Stimulated activated CD4-positive, alpha-beta T cell treated with anti-CD3 and anti-CD28 coated beads, Interleukin-4, amount 100 ng/mL, for 4 hours (primary cell): ENCODE measurements at regions not wholly inside any gene's neighbourhood (a gene's known extent, or its start where the extent isn't known, plus 50 kb on each side); places are given as distances from the start of the nearest gene placed in this dataset.

Experiments used
- DNase-seq, 2 experiments: peaks; one replicate each; pipeline ENCODE4 v3.0.0-alpha.2; 2020

DNA sequence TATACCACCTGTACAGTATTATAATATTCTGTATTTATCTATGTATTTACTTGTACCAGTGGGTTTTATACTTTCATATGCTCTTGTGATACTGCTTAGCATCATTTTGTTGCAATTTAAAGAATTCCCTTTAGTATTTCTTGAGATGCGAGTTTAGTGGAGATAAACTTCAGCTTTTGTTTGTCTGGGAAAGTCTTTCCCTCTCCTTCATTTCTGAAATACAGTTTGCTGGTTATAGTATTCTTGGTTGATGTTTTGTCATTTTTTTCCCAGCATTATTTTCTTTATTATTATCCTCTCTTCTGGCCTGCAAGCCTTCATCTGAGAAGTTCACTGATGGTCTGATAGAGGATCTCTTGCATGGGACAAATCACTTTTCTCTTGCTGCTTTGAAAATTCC, 136.6 kb upstream of the MCHR2 start:
- no peak for DNase-seq

DNA sequence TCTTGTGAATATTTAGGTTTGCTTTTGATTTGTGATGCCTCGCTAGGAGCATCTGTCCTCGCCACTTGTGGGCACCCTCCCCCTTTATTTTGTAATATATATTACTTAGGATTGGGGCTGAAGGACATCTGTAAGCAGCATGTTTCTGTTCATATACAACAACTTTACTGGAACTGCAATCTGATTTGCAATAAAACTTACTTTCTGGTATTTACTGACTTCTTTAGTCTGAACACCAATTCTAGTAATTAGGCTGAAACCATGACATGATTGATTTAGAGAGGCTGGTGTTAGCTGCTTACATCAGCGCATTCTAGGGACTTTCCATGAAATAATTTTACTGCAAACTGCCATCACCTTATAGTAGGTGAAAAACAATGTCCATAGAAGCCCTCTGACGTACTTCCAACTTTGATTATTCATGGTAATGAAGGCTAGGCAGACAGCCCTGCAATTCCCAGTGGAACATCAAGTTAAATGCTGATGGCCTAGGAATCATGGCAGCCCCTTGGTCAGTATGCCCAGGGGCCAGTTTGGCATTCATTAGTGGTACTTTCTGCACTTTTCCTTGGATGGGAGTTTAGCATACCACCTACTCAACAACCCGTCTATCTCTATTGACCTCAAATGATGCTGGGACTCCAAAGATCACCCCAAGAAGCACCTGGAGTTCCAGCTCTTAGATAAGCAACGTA, 132.9 kb upstream of the MCHR2 start:
- no peak for DNase-seq

DNA sequence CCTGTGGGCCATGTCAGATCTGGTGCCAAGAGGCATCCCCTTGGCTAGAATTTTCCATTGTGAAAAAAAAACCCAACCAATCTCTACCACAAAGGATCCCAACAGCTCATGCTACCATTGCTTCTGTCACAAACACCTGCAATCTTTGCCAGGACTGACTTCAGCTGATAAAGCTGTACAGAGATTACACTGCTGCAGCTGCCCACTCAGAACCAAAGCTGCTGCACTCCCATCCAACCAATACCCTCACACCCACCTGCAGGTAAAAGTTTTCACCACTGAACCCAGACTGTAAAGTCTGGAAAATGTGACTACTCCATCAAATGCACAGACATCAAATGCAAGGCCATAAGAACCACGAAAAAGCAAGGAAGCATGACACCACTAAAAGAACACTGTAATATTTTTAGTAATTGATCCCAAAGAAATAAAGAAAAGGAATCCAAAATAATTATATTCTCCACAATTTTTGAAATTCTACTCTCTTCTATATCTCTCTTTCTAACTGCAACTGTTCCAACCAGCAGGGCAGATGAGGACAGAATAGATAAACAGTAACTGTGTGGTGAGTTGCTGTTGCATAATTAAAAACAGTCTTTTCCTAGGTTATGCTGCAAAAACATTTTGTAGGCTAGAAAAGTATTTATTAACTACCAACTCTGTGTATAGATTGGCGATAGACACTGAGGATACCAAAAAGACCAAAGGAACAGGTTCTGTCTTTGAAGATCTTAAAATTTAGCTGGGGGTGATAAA, 128.0 kb upstream of the MCHR2 start:
- no peak for DNase-seq

DNA sequence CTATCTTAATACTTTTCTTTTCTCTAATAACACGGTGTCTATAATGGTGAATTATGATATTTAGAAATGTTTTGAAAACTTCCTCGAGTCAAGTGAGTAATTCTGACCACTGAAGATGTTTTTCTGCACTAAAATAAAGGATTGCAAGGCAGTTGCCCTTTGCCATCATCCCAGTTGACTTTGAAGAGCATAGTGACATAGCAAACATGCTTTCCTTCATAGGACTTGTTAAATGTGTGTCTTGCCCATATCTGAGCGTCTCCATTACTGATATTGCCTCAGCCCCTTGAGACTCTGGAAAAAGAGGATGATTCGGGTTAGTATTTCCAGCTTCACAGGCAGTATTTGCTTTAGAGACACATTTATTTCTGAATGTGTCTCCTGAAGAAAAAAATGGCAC, 125.2 kb upstream of the MCHR2 start:
- DNase-seq: no peak

DNA sequence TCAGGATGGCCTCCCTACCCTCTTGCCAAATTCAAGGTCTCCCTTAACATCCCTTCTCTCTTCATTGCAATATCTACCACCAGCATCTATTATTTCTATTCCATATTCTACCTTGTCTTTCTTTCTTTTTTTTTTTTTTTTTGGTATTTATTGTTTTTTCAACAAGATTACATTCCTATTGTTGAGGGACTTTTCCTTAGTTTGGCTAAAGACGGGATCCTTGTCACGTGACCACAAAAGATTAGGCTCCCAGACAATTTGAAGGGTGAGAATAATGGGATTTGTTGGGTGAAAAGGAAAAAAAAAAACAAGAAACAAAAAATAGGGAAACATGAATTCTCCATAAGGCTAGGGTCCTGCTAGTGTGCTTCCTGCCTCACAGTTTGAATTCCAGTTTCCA, 124.3 kb upstream of the MCHR2 start:
- no peak for DNase-seq

DNA sequence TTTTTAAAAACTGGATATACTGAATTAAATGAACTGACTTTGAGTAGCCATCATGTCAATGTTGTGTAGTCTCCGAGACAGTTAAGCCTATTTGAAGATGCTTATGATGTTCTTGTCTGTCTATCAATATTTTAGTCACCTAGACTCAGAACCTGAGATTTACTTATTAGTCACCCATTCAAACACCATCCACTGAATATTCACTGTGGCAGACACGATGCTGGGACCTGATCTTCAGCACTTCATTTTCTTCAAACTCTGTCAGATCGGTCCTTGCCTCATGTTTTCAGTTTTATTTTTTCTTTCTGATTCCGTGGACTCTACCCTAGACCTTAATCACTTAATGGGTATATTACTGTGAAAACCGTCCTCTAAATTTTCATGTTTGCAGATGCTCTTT, 123.7 kb upstream of the MCHR2 start:
- no peak for DNase-seq

DNA sequence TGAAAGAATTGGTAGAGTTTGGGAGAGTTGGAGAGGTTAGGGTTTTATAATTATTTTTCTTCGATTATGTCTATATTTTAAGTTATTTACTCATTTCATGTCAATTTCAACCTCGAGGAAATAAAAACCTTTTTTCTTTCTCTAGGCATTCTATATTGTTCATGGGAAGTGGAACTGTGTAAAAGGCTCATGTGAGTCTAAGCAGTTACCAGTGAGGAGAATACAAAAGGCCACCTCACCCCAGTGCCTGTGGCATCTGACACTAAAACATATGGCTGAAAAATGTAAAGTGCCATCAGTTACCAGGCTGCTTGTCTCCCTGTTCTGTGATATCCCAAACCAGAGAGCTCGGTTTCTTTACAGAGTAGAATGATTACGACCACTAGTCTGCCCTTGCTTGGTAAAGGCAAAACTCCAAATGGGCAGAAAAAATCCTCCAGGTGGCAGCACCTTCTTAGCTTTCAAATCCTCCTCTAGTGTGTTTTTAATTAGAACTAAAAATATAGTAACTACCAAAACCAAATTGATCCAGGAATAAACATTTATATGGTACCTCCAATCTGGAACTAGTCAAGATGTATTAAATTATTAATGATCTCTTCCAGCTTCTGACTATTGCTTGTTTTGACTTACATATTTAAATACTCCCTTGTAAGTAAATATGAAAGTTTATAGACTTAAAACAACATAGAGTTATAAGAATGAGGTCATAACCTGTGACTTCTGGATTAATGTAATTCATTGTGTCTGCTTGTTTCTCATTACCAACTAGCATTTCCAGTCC, 122.6 kb upstream of the MCHR2 start:
- no peak for DNase-seq

DNA sequence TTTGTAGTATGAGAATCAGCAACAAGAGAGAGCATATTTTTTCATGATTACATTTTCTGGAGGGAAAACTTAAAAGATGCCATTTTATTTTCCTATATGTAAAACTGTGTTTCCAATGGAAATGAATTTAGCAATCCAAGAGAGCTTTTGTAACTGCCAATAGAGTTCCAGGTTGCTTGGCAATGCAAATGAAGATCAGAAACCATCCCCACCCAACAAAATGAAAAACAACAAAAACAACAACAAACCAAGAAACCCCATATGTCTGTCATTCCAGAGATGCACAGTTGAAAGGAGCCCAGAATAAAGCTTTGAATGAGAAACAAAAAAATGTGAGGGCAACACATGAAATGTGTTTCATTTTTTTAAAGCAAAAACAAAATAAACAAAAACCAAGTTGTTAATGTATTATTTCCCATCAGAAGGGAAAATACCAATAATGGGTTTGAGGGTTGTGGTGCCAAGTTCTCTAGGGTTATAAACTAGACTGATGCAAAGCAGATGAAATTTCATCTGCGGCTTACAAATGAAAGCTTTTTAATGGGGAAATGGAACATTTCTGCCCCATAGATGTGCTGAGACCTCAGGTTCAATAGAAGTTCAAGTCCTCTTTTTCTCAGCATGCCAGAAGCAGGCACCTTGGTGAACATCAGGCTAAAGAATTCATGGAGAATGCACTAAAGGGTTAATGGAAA, 121.5 kb upstream of the MCHR2 start:
- DNase-seq: no peak

DNA sequence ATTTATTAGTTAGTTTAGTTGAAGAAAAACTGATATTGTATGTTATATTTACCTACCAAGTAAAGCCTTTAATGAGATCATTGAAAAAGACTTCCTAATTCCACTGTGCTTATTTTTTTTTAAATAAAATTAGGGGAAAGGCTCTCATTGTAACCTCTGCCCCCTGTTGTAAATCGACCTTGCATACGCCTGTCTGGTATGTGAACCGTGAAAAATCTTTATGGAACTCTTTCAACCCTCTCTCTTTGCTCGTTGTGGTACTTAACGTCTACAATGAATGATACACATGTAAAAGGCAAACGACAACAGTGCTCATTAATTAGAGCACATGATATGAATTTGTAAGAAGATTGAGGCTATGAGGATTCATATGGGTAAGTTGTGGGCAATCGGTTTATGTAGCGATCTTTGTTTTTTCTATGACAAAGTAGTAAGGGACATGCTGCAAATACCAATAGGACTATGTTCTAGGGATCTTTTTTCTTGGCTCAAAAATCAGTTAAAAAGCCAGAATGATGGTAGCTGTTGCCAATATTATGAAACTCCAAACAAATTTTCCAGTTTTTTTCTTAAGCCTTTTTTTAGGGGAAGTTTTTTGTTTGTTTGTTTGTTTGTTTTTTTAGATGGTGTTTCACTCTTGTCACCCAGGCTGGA, 119.0 kb upstream of the MCHR2 start:
- no peak for DNase-seq

DNA sequence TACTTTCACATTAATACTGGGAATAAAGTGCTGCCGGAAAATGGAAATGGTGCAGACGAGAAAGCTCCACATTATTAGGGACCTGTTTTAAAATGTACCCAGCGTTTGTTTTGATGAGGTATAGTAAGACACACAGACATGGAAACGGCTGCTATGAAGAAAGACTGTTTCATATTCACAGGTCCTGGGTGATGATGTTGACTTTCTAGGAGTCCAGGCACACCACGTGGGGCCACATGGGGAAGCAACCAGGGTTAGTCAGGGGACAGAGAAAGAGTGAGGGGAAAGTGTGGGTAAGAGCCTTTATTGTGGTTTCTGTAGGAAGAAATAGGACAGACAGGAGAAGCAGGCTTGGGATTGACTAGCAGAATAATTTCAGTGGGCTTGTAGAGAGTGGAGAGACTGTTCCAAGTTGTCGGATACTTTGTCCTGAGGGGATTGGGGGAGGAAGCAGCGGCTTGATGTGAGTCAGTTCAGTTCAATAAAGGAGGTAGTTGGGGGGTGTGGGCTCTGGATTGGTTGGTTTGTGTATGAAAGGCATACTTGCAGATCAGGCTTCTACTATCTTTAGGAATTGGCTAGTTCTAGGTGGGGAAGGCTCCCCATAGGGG, 112.0 kb upstream of the MCHR2 start:
- DNase-seq: no peak

DNA sequence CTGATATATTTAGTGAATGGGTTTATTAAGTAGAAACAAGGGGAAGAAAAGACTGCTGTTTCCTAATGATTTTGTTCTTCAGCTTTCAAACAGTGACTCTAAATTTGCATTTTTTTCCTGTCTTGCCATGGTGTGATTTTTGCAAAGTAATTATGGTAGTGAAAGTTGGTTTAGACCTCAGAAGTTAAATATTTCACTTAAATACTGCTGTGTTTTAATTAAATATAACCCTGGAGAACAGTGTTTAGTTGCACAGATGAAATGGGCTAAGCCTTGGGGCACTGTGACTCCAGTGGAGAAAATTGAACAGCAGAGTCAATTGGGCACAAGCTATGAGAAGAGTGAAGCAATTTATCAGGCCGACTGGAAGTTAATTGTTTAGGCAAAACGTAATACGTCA, 111.1 kb upstream of the MCHR2 start:
- no peak for DNase-seq

DNA sequence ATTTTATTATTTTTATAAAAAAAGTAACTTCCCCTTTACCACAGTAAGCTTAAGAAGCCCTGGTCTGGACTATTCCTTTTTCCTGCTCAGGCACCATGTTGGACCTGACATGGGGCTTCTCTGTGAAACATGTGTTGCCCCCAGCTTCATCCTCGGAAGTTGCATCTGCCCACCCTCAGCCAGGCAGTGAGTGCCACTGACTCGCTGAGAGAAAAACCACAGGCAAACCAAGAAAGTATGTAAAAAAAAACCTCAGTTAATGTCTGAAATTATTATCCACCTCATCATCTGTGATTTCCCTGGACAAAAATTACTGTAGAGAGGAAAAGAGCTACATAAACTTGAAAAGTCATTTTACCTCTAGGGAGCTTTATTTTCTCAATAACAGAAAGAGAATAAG, 109.9 kb upstream of the MCHR2 start:
- no peak for DNase-seq

DNA sequence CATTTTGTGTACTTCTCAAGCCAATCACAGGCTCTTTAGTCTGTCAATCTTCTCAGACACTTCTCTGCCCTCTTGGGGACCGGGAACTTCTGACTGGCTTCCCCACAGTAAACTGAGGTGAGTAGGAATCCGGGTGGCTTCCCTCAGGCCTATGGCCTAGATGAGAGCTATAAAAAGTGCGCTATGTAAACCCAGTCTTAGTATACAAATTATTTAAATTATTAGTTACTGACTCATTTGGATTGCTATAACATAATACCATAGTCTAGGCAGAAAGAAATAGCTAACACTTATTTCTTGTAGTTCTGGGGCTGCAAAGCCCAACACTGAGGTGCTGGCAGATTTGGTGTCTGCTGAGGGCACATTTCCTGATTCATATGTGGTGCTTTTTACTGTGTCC, 109.2 kb upstream of the MCHR2 start:
- DNase-seq: no peak

DNA sequence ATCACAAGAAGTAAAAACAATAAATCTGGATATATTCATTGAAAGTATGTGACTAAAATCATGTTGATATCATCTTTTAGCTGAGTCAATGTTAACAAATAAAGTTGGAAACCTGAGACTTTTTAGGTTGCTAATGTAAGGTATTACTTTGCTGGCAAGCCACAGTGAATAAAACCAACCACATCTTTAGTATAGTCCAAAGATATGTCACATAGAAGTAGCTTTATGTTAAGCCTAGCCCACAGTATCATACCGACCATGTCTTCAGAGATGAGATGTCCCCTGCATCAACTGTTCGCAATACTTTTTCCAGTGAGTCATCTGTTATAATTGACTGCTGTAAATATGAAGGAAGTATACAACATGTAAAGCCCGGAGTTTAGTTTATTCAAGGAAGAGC, 107.6 kb upstream of the MCHR2 start:
- no peak for DNase-seq

DNA sequence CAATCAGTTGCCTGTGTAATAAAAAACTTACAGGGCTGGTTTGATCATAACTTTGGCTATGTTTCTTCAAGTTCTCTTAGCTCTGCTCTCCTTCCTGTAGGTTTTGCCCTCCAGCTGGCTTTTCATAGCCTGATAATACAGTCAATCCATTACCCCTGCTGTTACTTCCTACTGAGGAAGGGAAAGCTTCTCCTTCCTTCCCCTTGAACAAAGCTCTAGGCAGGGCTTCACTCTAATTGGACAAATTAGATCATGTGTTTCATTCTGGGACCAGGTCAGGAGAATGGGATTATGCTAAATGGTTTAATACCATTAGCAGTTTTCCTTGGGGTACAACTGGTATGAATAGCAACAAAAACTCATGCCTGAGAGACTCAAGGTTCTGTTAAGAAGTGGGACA, 106.8 kb upstream of the MCHR2 start:
- no peak for DNase-seq

DNA sequence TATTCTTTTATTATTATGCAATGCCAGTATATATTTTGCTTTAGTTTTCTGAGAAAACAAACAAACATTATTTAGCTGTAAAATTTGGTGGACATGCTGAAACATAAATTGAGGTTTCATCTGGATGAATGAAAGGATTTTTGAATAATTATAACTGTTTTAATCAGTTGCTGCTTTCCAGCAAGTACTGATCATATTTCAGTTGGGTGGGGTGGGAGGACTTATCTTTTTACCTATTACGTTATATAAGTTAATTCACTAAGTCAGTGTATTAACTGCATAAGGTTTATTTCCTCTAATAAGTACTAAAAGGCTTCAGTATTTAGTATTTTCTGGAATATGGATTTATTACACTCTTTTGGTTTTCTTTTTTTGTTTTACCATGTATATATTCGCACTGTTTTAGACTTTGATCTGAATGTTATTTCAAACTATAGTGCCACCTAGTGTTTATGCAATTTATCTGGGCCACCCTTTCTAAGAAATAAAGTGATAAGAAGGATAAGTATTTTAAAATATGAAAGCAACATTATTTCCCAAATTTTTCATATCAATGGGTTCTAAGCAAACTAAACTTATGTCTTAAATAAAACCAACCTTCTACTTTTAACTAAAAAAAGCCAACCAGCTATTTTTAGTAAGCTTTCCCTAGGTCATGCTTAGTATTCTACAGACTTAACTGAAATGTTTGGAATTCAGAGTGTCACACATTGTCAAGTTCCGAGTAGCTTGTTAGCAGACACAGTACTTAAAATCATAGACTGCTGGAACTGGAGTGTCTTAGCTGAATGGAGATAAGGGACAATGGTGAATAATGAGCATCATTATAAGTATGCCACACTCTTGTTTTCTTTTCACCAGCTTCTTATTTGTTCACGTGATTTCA, 105.4 kb upstream of the MCHR2 start:
- no peak for DNase-seq

DNA sequence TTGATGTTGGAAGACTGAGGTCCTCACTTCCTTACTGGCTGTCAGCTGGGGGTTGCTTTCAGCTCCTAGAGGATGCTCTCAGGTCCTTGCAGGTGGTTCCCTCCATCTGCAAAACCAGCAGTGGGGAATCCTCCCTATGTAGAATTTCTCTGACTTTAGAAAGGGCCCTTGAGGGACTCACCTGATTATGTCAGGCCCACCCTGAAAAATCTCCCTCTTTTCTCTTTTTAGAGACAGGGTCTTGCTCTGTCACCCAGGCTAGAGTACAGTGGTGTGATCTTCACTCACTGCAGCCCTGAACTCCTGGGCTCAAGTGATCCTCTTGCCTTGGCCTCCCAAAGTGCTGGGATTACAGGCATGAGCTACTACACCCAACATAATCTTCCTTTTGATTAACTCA, 102.9 kb upstream of the MCHR2 start:
- DNase-seq: no peak

DNA sequence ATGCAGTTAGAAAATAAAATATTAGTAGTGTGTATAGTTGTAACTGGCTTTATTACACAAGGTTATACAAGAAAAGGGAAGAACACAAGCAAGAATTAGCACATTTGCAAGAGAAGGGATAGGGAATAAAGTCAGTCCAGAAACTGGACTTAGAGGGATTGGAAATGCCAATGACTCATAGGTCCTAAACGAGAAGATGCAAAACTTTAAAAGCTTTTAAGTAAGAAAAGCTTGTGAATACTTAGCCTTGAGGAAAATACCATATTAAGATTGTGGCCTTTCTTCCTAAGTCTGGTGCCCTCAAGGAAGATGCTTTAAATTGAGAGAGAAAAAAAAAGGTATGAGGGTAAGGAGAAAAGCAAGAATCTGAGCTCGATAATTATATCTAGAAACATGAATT, 102.3 kb upstream of the MCHR2 start:
- no peak for DNase-seq

DNA sequence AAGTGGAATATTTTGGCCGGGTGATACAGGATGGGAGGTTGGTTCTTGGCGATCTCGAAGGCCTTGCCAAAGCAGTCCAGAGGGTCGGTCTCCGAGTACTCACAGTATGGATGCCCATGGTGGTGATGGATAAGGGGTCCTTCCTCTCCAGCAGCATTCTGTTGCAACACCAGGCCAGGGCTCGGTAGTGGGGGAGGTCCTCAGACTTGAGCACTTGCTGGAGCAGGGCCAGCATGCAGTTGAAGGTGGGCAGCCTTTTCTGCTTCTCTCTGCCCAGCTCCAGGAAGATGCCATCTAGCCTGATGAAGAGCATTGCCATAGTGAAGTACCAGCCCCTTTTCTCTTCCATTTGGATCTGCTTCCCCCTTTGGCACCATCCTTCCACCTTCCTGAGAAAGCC, 99.4 kb upstream of the MCHR2 start:
- DNase-seq: no peak

DNA sequence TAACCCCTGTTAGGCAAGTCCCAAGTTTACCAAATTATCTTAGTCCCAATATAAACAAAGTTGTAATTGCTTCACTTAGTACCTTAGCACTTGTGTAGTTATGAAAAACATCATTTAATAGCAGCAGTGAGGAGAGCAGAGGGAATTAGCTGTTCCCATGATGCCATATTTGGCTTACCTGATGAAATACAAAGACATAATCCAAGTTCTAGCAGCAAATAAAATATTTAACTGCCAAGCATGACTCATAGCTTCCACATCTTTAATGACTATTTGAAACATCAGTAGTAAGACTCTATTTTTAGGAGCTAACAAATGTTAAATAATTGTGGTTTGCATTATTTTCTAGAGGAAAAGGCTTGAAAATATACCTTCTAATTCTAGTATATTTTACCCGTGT, 94.0 kb upstream of the MCHR2 start:
- DNase-seq: no peak

DNA sequence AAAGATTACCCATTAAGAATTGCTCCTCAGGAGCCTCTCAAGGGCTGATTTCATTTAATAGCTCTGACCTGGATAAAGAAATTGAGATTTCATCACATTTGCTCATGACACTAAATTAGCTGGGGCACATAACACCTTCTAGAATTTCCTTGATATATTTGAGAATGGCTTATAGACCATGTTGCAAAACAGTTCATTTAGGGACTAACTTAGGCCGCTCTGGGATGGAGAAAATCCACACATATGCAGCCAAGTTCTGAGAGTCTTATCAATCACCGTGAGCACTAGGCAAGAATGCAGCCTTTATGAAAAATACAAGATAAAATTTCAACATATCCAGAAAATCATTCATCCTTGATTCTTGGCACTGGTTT, 91.0 kb upstream of the MCHR2 start:
- no peak for DNase-seq
